Mesenchymal stem cell (in vitro differentiated cells and primary cell): ENCODE measurements at regions not wholly inside any gene's neighbourhood (a gene's known extent, or its start where the extent isn't known, plus 50 kb on each side); places are given as distances from the start of the nearest gene placed in this dataset.
"Not testable (repeated sequence)": the region's sequence is repeated elsewhere in the genome, so short reads cannot be mapped to it uniquely, and the experiment has no call there.

Experiments used
- DNase-seq: peaks from one replicate; pipeline ENCODE4 v3.0.0-alpha.2; 2013
- H2AFZ ChIP-seq: one replicate; pipeline ENCODE4 v1.6.1; 2013; ENCODE audit warnings: low read depth, mild to moderate bottlenecking, control low read depth, inconsistent platforms, low read length, moderate library complexity
- H2AK5ac ChIP-seq: 2 replicates; pipeline ENCODE4 v1.6.1; 2013; ENCODE audit warnings: low read length, moderate library complexity, mild to moderate bottlenecking, inconsistent platforms; ENCODE audit not compliant: severe bottlenecking
- H2BK120ac ChIP-seq: one replicate; pipeline ENCODE4 v1.6.1; 2013; ENCODE audit warnings: low read depth, mild to moderate bottlenecking, inconsistent platforms, low read length, moderate library complexity
- H2BK12ac ChIP-seq, 2 experiments: one replicate each; pipeline ENCODE4 v1.6.1; 2013; ENCODE audit warnings: inconsistent platforms in 2 of 2, low read length in 2 of 2, mild to moderate bottlenecking in 2 of 2, moderate library complexity in 2 of 2, control low read depth in 1 of 2
- H2BK15ac ChIP-seq: one replicate; pipeline ENCODE4 v1.6.1; 2013; ENCODE audit warnings: mild to moderate bottlenecking, low read depth, inconsistent platforms; ENCODE audit not compliant: poor library complexity, severe bottlenecking
- H2BK5ac ChIP-seq: 2 replicates; pipeline ENCODE4 v1.6.1; 2013; ENCODE audit warnings: low read depth, mild to moderate bottlenecking, low read length, control low read depth, inconsistent platforms; ENCODE audit not compliant: poor library complexity, severe bottlenecking
- H3K14ac ChIP-seq, 2 experiments: one replicate each; pipeline ENCODE4 v1.6.1; 2013; ENCODE audit warnings: inconsistent platforms in 2 of 2, low read length in 2 of 2, control low read depth in 1 of 2, mild to moderate bottlenecking in 1 of 2, moderate library complexity in 1 of 2
- H3K18ac ChIP-seq, 2 experiments: one replicate each; pipeline ENCODE4 v1.6.1; 2013; ENCODE audit warnings: inconsistent platforms in 2 of 2, low read length in 2 of 2, control low read depth in 1 of 2, low read depth in 1 of 2, mild to moderate bottlenecking in 1 of 2
- H3K23ac ChIP-seq, 2 experiments: one replicate each; pipeline ENCODE4 v1.6.1; 2013; ENCODE audit warnings: inconsistent platforms in 2 of 2, low read length in 2 of 2, mild to moderate bottlenecking in 2 of 2, moderate library complexity in 2 of 2, control low read depth in 1 of 2
- H3K27ac ChIP-seq: 2 replicates; pipeline ENCODE4 v1.5.1; 2013; ENCODE audit warnings: mild to moderate bottlenecking, moderate library complexity, low read length, control low read depth, inconsistent platforms; ENCODE audit not compliant: poor library complexity, severe bottlenecking
- H3K27me3 ChIP-seq, 2 experiments: 2 replicates each; pipeline versions ENCODE4 v1.6.1 to v1.7.0; 2013; ENCODE audit warnings: low read length in 2 of 2, mild to moderate bottlenecking in 2 of 2, moderate library complexity in 2 of 2, control low read depth in 1 of 2, inconsistent platforms in 1 of 2; ENCODE audit not compliant: control insufficient read depth in 1 of 2, insufficient read depth in 1 of 2
- H3K36me3 ChIP-seq, 2 experiments: 2 replicates each; pipeline versions ENCODE4 v1.6.1 to v1.7.0; 2013; ENCODE audit warnings: low read length in 2 of 2, control low read depth in 1 of 2, inconsistent platforms in 1 of 2, low read depth in 1 of 2, mild to moderate bottlenecking in 1 of 2; ENCODE audit not compliant: insufficient read depth in 2 of 2, control insufficient read depth in 1 of 2
- H3K4ac ChIP-seq, 2 experiments: one replicate each; pipeline ENCODE4 v1.6.1; 2013; ENCODE audit warnings: inconsistent platforms in 2 of 2, low read length in 2 of 2, mild to moderate bottlenecking in 2 of 2, moderate library complexity in 2 of 2, control low read depth in 1 of 2, low read depth in 1 of 2
- H3K4me1 ChIP-seq: 2 replicates; pipeline ENCODE4 v1.6.1; 2013; ENCODE audit warnings: low read depth, low read length, control low read depth; ENCODE audit not compliant: control insufficient read depth, insufficient read depth
- H3K4me2 ChIP-seq: 2 replicates; pipeline ENCODE4 v1.6.1; 2013; ENCODE audit warnings: low read length, mild to moderate bottlenecking, inconsistent platforms; ENCODE audit not compliant: poor library complexity, severe bottlenecking
- H3K4me3 ChIP-seq, 2 experiments: 2 replicates each; pipeline versions ENCODE4 v1.5.1 to v1.7.0; 2013; ENCODE audit warnings: low read length in 2 of 2, mild to moderate bottlenecking in 2 of 2, control low read depth in 1 of 2, low read depth in 1 of 2; ENCODE audit not compliant: insufficient read depth in 1 of 2
- H3K79me1 ChIP-seq: replicated peaks from 2 replicates; pipeline ENCODE4 v1.6.1; 2013; ENCODE audit warnings: mild to moderate bottlenecking, control low read depth, low read length, inconsistent platforms; ENCODE audit not compliant: poor library complexity, severe bottlenecking
- H3K9ac ChIP-seq: 2 replicates; pipeline ENCODE4 v1.7.0; 2013; ENCODE audit warnings: mild to moderate bottlenecking, low read length, moderate library complexity
- H3K9me3 ChIP-seq: 2 replicates; pipeline ENCODE4 v1.7.0; 2013; ENCODE audit warnings: mild to moderate bottlenecking, low read length; ENCODE audit not compliant: control insufficient read depth
- H4K8ac ChIP-seq: one replicate; pipeline ENCODE4 v1.6.1; 2013; ENCODE audit warnings: inconsistent platforms, mild to moderate bottlenecking, low read length, moderate library complexity
- H4K91ac ChIP-seq: one replicate; pipeline ENCODE4 v1.6.1; 2013; ENCODE audit warnings: mild to moderate bottlenecking, low read length, inconsistent platforms
- WGBS: methylation state at CpG from one replicate; pipeline ENCODE4 v1.1.7; 2013; ENCODE audit warnings: mixed read lengths; 5-methylcytosine and 5-hydroxymethylcytosine counted together

DNA sequence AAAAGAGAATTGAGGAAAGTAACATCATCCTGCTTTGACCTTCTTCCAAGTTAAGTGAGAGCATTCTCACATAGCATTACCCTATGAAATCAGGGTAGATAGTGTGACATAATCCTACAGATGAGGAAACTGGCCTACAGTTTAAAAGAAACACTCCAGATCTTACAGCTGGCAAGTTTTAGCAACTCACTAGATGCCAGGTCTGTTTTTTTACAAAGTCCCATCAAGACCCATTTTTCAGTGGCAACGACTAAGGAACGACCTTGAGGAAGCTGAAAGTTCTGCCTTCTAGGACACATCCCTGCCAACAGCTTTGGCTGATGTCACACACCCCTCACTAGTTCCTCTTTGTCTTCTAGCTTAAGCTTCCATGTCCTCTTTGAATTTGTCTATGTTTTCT is 92.7 kb downstream of the ATP6V0E2 start:
- not testable (repeated sequence) for H3K4me2 ChIP-seq, H3K14ac ChIP-seq, H3K18ac ChIP-seq, H4K8ac ChIP-seq, H2BK12ac ChIP-seq, H3K4me3 ChIP-seq, H4K91ac ChIP-seq, H3K79me1 ChIP-seq, H3K27ac ChIP-seq, H2BK5ac ChIP-seq, H3K4ac ChIP-seq, H3K9me3 ChIP-seq, H3K4me1 ChIP-seq, H2AK5ac ChIP-seq, H2AFZ ChIP-seq, H3K36me3 ChIP-seq, H2BK15ac ChIP-seq, H3K23ac ChIP-seq, H3K9ac ChIP-seq, DNase-seq, H2BK120ac ChIP-seq, H3K27me3 ChIP-seq
- no CpG with 5 or more reads among the region's 2 CpGs for WGBS

DNA sequence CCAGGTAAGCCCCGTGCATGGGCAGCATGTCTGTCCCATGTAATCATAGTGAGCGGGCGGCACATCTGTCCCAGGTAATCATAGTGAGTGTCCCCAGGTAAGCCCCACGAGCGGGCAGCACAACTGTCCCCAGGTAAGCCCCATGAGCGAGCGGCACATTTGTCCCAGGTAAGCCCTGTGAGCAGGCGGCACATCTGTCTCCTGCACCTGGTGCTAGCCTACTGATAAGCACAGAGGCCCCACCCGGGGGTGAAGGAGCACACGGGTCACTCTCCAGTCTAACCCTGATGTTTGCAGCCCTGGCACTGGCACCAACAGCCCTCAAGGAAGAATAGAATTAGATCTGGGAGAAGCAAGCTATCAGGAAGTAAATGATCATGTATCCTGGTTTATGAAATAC is 99.2 kb downstream of the ATP6V0E2 start:
- not testable (repeated sequence) for H3K14ac ChIP-seq, H3K9ac ChIP-seq, H2BK120ac ChIP-seq, H3K23ac ChIP-seq, DNase-seq, H3K4me3 ChIP-seq, H3K4ac ChIP-seq, H4K91ac ChIP-seq, H2BK15ac ChIP-seq, H2BK12ac ChIP-seq, H2AK5ac ChIP-seq, H3K27ac ChIP-seq, H2AFZ ChIP-seq, H3K36me3 ChIP-seq, H3K4me2 ChIP-seq, H3K27me3 ChIP-seq, H3K9me3 ChIP-seq, H2BK5ac ChIP-seq, H3K79me1 ChIP-seq, H3K18ac ChIP-seq, H3K4me1 ChIP-seq, H4K8ac ChIP-seq
- 81% methylated on average over 7 of the region's 10 CpGs for WGBS

DNA sequence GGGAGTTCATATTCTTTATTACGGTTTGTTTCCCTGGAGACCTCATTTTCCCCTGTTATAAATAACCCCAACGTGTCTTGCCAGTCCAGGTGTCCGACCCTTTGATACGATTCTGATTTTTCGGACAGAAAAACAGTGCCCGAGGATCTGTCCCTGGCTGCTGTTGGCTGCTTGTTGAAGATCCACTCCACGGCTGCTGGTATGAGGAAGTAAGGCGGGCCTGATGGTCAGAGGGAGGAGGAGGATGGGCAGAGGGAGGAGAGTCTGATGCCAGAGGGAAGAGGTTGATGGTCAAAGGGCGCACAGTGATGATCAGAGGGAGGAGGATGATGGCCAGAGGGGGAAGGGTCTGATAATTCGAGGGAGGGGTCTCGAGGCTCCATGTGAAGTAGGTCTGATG is 99.9 kb downstream of the ATP6V0E2 start:
- H4K91ac ChIP-seq, H3K36me3 ChIP-seq, H3K4me3 ChIP-seq, H2BK15ac ChIP-seq, H2AFZ ChIP-seq, H3K4ac ChIP-seq, H3K27me3 ChIP-seq, H2BK5ac ChIP-seq, H3K14ac ChIP-seq, H2BK120ac ChIP-seq, H3K18ac ChIP-seq, DNase-seq, H3K27ac ChIP-seq, H3K9me3 ChIP-seq, H3K23ac ChIP-seq, H3K79me1 ChIP-seq, H3K4me1 ChIP-seq, H2AK5ac ChIP-seq, H3K4me2 ChIP-seq, H2BK12ac ChIP-seq, H4K8ac ChIP-seq, H3K9ac ChIP-seq: not testable (repeated sequence)
- WGBS, result no CpG with 5 or more reads among the region's 11 CpGs

DNA sequence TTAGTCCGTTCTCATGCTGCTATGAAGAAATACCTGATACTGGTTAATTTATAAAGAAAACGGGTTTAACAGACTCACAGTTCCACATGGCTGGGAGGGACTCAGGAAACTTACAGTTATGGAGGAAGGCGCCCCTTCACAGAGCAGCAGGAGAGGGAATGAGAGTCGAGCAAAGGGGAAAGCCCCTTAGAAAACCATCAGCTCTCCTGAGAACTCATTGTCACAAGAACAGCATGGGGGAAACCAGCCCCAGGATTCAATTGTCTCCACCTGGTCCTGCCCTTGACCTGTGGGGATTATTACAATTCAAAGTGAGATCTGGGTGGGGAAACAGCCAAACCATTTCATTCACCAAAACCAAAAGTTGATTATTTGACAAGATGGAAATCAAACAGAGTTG is 101.8 kb downstream of the ATP6V0E2 start:
- not testable (repeated sequence) for H3K4me2 ChIP-seq, H2AFZ ChIP-seq, H2BK120ac ChIP-seq

More for the DNA sequence above, 101.8 kb downstream of the ATP6V0E2 start:
- not testable (repeated sequence) for H4K8ac ChIP-seq, H2AK5ac ChIP-seq, H3K36me3 ChIP-seq, H3K14ac ChIP-seq, H2BK15ac ChIP-seq, H4K91ac ChIP-seq, DNase-seq, H3K18ac ChIP-seq, H3K9me3 ChIP-seq, H3K79me1 ChIP-seq, H3K4me3 ChIP-seq, H3K27me3 ChIP-seq, H2BK12ac ChIP-seq, H3K27ac ChIP-seq, H3K4me1 ChIP-seq, H3K23ac ChIP-seq, H3K9ac ChIP-seq, H3K4ac ChIP-seq, H2BK5ac ChIP-seq
- 40% methylated on average over 2 of the region's 4 CpGs for WGBS
